GM19324 (cell line): ENCODE measurements at regions not wholly inside any gene's neighbourhood (a gene's known extent, or its start where the extent isn't known, plus 50 kb on each side); places are given as distances from the start of the nearest gene placed in this dataset.
"Not testable (repeated sequence)": the region's sequence is repeated elsewhere in the genome, so short reads cannot be mapped to it uniquely, and the experiment has no call there.

Experiments used
- ATAC-seq: cut with Tn5 transposase; IDR thresholded peaks from one replicate; pipeline ENCODE4 v1.9.1; 2021; ENCODE audit warnings: mild to moderate bottlenecking, moderate library complexity; ENCODE audit not compliant: unreplicated experiment, low FRiP score

- no peak for ATAC-seq
Observed at GRCh38 chr2:215866606-215867005, 146.7 kb downstream of the MREG start.

DNA sequence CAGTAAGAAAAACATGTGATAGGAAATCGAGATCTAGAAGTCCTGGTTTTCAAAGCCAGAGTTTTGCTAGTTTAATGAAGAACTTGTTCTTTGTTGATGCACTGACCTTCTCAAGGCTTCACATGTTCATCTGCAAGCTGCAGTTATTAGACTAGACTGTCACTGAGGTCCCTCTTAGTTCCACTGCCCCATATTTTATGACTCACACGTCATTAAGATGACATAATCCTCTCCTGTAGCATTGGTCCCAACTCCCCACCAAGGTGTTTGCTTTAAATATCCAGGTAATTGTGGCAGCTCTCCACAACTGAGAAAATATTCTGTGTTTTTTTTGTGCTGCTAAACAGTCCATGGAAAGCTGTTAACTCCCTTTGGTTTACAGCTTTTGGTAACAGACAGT lies 149.7 kb downstream of the MREG start:
- ATAC-seq, result no peak

- no peak for ATAC-seq
Observed at GRCh38 chr2:215862351-215862771, 151.0 kb downstream of the MREG start.

- ATAC-seq, result no peak
Observed at GRCh38 chr2:215861607-215862350, 151.6 kb downstream of the MREG start.

DNA sequence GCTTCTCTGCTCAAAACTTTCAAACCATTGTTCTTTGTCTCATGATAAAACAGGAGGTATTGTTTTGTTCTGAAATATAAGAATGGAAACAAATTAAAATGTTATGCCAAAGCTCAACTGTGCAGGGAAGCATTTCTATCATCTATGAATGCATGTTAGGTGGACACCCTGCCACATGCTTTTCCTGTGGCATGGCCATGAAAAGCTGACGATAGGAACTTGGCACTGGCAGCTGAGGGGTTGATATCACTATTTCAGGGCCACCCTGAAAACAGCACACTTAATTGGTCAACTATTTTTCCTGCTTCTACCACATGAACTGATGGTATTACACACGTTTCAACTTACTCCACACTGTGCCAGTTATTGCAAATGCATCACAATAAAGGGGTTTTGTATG lies 157.3 kb downstream of the MREG start:
- ATAC-seq, result no peak

DNA sequence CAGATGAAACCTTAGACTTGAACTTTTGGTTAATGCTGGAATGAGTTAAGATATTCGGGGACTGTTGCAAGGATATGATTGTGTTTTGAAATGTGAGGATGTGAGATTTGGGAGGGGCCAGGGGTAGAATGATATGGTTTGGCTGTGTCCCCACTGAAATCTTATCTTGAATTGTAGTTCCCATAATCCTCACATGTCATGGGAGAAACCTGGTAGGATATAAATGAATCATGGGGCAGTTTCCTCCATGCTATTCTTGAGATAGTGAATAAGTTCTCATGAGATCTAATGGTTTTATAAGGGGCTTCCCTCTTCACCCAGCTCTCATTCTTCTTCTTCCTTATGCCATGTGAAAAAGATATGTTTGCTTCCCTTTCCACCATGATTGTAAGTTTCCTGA lies 158.0 kb downstream of the MREG start:
- not testable (repeated sequence) for ATAC-seq

GRCh38 chr2:215854008-215854407 lies 159.3 kb downstream of the MREG start:
- no peak for ATAC-seq

- ATAC-seq, result no peak
Observed at GRCh38 chr2:215851696-215852095, 161.7 kb downstream of the MREG start.

DNA sequence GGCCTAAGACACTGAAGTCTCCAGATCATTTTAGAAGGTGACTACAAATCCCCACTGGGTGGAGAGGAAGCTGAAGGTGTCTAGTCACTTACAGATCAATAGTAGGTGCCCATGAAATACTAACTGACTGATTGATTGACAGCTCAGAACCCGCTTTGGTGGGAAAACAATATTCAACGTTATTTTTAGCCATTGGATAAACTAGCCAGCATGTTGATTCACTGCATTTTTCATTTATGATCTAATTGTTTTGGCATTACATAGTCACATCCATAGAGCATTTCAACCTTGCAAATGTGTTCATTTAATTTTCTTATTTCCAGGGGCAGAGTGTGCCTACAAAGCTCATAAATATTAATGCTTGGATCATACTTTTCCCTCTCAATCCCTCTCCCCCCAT lies 162.3 kb downstream of the MREG start:
- ATAC-seq, result no peak

- no peak for ATAC-seq
Observed at GRCh38 chr2:215850380-215850779, 163.0 kb downstream of the MREG start.

- no peak for ATAC-seq
Observed at GRCh38 chr2:215849771-215850170, 163.6 kb downstream of the MREG start.

DNA sequence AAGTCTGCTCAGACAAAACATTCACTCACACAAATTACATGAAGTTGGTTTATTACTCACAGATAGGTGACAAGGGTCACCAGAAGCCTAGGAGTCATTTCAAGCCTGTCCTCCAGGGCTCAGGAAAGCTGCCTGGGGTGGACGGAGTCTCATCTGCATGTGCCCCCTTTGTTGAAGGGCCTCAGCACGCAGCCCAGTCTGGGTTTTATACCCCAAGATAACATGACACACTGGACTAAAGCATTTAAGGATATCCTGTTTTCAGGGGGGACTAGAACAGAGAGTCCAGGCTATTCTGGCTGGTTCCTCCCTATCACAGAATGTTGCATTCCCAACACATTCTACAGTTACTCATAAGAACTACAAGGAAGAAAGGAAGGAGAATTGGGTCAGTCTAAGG lies 164.7 kb downstream of the MREG start:
- no peak for ATAC-seq

GRCh38 chr2:215848146-215848545 lies 165.2 kb downstream of the MREG start:
- ATAC-seq, result no peak

GRCh38 chr2:215847718-215848117 lies 165.6 kb downstream of the MREG start:
- no peak for ATAC-seq

DNA sequence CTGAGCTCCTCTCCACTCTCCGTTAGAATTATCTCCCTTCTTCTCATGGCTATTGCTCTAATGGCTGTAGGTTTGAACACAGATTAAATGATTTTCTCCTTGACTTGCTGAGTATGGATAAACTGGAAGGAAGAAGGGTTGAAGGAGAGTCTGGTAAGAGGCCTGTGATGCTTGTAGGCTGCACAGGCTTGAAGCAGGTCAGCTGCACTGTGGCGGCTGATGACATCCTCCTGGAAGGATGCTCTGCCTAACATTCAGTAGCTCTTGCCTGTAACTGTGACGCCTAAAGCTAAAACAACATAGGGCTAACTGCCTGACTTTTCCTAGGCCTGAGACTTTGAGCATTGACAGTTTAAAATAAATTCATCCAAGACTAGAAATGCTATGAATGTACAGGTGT lies 166.3 kb downstream of the MREG start:
- ATAC-seq, result no peak

DNA sequence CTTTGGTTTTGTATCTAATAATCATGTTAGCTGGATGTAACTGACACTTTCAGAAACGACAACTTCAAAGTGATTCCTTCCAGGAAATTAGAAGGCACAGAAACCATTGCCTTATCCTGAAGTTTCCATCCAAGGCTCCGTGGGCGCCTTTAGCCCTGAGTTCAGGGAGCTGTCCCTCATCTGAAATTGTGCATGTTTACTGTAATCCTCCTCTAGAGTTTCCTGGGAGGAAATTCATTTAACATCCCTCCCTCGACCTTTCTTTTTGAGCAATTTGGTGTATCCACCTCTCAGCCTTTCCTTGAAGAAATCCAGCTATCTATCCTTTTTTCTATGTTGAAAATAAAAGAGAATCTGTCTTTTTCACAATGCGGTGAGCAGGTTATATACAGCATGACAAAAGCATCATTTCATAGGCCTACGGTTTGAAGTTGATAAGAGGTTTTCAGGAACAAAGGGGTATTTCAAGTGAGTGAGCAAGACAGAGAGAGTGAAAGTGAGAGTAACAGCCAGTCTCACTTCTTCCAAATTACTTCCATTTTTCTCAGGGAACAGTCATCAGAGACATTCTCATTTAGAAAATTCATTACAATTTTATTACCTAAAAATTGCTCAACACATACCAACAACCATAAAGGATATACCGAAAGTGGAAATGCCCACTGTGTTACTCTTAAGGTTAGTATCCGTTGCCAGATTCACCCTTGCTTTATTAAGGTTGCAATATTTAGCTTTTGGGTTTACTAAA lies 167.3 kb downstream of the MREG start:
- peak; percentile 56 for ATAC-seq

- ATAC-seq, result no peak
Observed at GRCh38 chr2:215843579-215843978, 169.8 kb downstream of the MREG start.

- ATAC-seq, result no peak
Observed at GRCh38 chr2:215841175-215841816, 172.1 kb downstream of the MREG start.

DNA sequence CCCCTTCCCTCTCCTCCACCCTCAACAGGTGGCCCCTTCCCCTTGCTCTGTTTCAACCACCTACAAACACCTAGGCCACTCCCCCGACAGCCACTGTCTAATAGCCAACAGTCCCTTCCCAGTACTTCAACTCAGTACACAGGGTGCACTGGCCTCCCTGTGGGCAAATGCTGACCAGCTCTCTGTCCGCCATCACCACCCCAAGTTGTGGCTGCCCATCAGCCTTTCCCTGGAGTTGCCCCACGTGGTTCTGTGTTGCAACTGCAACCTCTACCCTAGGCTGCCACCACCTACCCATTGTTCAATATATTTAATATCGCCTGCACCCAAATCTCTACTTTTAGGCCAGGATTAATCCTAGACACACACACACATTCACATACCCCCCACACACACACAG lies 173.5 kb downstream of the MREG start:
- no peak for ATAC-seq

DNA sequence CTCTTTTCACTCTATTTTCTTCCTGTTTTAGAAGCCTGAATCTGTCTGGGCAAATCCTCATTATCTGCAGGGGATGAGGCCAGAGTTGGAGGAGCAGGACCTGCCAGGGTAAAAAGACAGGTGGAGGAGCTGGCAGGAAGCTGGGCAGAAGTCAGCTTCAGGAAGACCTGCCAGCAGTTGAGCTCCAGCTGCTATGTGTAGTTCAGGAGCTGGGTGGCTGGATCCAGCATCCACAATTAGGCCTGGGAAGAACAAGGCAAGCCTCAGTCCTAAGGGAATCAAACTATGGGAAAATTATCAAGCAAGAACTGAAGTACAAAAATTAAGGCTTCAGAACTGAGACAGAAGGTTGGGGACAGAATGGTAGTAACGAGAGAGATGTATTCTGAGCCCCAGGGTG lies 174.0 kb downstream of the MREG start:
- no peak for ATAC-seq

DNA sequence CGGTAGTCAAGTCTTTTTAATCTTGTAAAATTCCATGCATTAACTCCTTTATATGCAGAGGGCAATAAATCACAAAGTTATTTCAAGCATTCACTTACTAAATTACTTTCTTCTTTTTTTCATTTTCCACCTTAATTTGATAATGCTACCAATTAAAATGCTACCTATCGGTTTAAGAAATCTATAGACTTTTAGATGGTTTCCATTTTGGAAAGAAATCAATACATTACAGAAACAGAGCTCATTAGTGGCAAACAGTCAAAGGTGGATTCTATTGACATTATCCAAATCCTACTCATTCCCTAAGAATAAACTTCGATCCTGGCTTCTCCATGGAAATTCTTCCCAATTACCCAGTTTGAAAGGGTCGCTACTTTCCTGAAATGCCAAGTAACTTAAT lies 176.5 kb downstream of the MREG start:
- ATAC-seq, result no peak

DNA sequence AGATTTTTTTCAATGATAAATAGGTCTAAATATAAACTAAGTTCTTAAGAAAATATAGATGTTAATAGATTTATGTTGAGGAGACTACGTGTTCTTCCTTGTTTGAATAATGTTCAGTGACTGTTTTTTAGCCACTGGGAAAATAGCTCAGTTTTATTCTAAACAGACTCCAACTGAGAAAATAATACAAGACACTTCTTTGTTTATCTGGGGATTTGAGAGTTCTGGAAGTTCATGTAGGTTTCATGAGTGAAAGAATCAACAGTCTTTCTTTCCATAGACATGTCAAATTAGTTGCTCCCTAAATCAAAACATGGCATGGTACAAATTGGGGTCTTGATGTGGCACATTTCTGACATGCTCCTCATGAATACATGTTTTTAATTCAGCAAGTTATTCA lies 177.7 kb downstream of the MREG start:
- no peak for ATAC-seq
